GM23338 (cell line): ENCODE measurements at regions not wholly inside any gene's neighbourhood (a gene's known extent, or its start where the extent isn't known, plus 50 kb on each side); places are given as distances from the start of the nearest gene placed in this dataset.

Experiments used
- ATAC-seq: fragments of 200-7000 bp; cut with Tn5 transposase; 3 replicates; pipeline ENCODE4 v1.9.1; 2020
- DNase-seq: peaks from one replicate; pipeline ENCODE4 v3.0.0-alpha.2; 2015; ENCODE audit warnings: low spot score
- H2AFZ ChIP-seq: fragments of 200-600 bp; sonication (generic); 2 replicates; pipeline ENCODE4 v1.8.0; 2016; ENCODE audit warnings: antibody characterized with exemption, mild to moderate bottlenecking, moderate library complexity
- H3F3A ChIP-seq: fragments of 200-600 bp; sonication (generic); replicated peaks from 2 replicates; pipeline ENCODE4 v1.8.0; 2017; ENCODE audit warnings: antibody characterized with exemption, mixed run types, low read depth
- H3K27ac ChIP-seq: fragments of 200-600 bp; sonication (generic); 2 replicates; pipeline ENCODE4 v1.6.1; 2016; ENCODE audit warnings: low read depth
- H3K27me3 ChIP-seq: fragments of 200-600 bp; sonication (generic); 2 replicates; pipeline ENCODE4 v1.8.0; 2016; ENCODE audit warnings: mild to moderate bottlenecking, mixed run types, moderate library complexity; ENCODE audit not compliant: insufficient read depth
- H3K36me3 ChIP-seq: fragments of 200-600 bp; sonication (generic); 2 replicates; pipeline ENCODE4 v1.8.0; 2016; ENCODE audit warnings: mild to moderate bottlenecking; ENCODE audit not compliant: insufficient read depth
- H3K4me1 ChIP-seq: fragments of 200-600 bp; sonication (generic); 2 replicates; pipeline ENCODE4 v1.8.0; 2016; ENCODE audit warnings: mild to moderate bottlenecking, moderate library complexity; ENCODE audit not compliant: insufficient read depth
- H3K4me2 ChIP-seq: fragments of 200-600 bp; sonication (generic); 2 replicates; pipeline ENCODE4 v1.7.1; 2017; ENCODE audit warnings: mixed run types
- H3K4me3 ChIP-seq: fragments of 200-600 bp; sonication (generic); 2 replicates; pipeline ENCODE4 v1.6.1; 2016; ENCODE audit warnings: mixed run types
- H3K79me2 ChIP-seq: fragments of 200-600 bp; sonication (generic); replicated peaks from 2 replicates; pipeline ENCODE4 v1.8.0; 2017; ENCODE audit warnings: mild to moderate bottlenecking; ENCODE audit not compliant: insufficient read depth
- H3K9me2 ChIP-seq: fragments of 200-600 bp; sonication (generic); 2 replicates; pipeline ENCODE4 v1.8.0; 2017; ENCODE audit not compliant: insufficient read depth
- H4K20me1 ChIP-seq: fragments of 200-600 bp; sonication (generic); replicated peaks from 2 replicates; pipeline ENCODE4 v1.8.0; 2017; ENCODE audit warnings: mild to moderate bottlenecking; ENCODE audit not compliant: insufficient read depth
- H3K27ac Mint-ChIP-seq: 2 replicates; pipeline ENCODE4 v1.8.0; 2020; ENCODE audit warnings: inconsistent platforms, mild to moderate bottlenecking, moderate library complexity, mixed read lengths
- H3K27me3 Mint-ChIP-seq: 3 replicates; pipeline ENCODE4 v1.8.0; 2022; ENCODE audit warnings: low read depth, mild to moderate bottlenecking, moderate library complexity, mixed read lengths, inconsistent platforms; ENCODE audit not compliant: insufficient read depth, poor library complexity
- H3K36me3 Mint-ChIP-seq: 3 replicates; pipeline ENCODE4 v1.8.0; 2021; ENCODE audit warnings: low read depth, mild to moderate bottlenecking, inconsistent platforms, moderate library complexity, mixed read lengths
- H3K4me1 Mint-ChIP-seq: 3 replicates; pipeline ENCODE4 v1.8.0; 2020; ENCODE audit warnings: mild to moderate bottlenecking, inconsistent platforms, mixed read lengths
- H3K4me3 Mint-ChIP-seq: 3 replicates; pipeline ENCODE4 v1.8.0; 2021; ENCODE audit warnings: moderate library complexity, mild to moderate bottlenecking, inconsistent platforms, mixed read lengths
- H3K9me3 Mint-ChIP-seq: 3 replicates; pipeline ENCODE4 v1.8.0; 2020; ENCODE audit warnings: moderate library complexity, mild to moderate bottlenecking, inconsistent platforms, mixed read lengths
- EZH2 ChIP-seq: fragments of 200-600 bp; sonication (generic); IDR thresholded peaks from one replicate; pipeline ENCODE4 v1.8.0; 2017; ENCODE audit warnings: antibody characterized with exemption, mild to moderate bottlenecking, low read depth; ENCODE audit not compliant: unreplicated experiment
- EZH2phosphoT487 ChIP-seq: fragments of 200-600 bp; sonication (generic); IDR thresholded peaks from one replicate; pipeline ENCODE4 v1.8.1; 2018; ENCODE audit warnings: antibody characterized with exemption; ENCODE audit not compliant: unreplicated experiment
- NANOG ChIP-seq: IDR thresholded peaks from 2 replicates; pipeline ENCODE4 v1.6.1; 2016; ENCODE audit warnings: antibody characterized with exemption, borderline replicate concordance
- POLR2AphosphoS5 ChIP-seq: IDR thresholded peaks from 2 replicates; pipeline ENCODE4 v1.6.1; 2016; ENCODE audit warnings: antibody characterized with exemption, low read depth
- TF ChIP-seq, protein P1 (sequence below): fragments of 250-450 bp; sonication (Bioruptor Pico); IDR thresholded peaks from 2 replicates; pipeline ENCODE4 v1.5.0; 2020; ENCODE audit warnings: mild to moderate bottlenecking, moderate library complexity
- TF ChIP-seq, protein P2 (sequence below), 2 experiments: fragments of 200-600 bp in 1 of 2; sonication (generic) in 1 of 2; conservative IDR thresholded peaks; 2 replicates each; pipeline versions ENCODE4 v1.5.1 to v1.6.1; 2016 to 2017; ENCODE audit warnings: antibody characterized with exemption in 2 of 2, low read depth in 2 of 2, mild to moderate bottlenecking in 2 of 2, moderate library complexity in 1 of 2

DNA sequence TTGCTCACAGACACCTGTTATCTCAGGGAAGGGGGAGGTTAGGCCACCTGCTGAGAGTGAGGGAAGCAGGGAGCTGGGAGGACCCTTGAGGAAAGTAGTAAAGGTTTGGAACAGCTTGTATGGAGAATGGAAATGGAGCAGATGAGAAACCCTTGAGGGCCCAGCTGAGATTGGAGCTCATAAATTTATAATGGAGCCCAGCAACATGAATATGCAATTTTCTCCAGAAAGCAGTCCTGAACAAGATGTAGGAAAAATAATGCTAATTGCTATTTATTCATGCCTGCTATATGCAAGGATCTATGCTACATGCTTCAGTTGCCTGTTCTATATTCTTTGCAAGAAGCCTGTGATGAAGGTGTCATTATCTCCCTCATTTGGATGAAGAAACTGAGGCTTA is 67.5 kb upstream of the LEF1 start:
- Histone ChIP-seq H3K4me1 (no peaks in the 10 kb centered on the region), H3K27ac (no peak overlapping the region), H3F3A (no peaks in the 10 kb centered on the region), H3K79me2 (no peaks in the 10 kb centered on the region), H4K20me1 (no peaks in the 10 kb centered on the region), H3K4me3 (no peak overlapping the region), H3K27me3 (no peaks in the 10 kb centered on the region), H2AFZ (no peak overlapping the region), H3K4me2 (no peak overlapping the region), H3K9me2 (no peaks in the 10 kb centered on the region), H3K36me3 (no peaks in the 10 kb centered on the region)
- H3K27ac Mint-ChIP-seq: no peak overlapping the region
- no peak overlapping the region for H3K4me3 Mint-ChIP-seq
- DNase-seq (no peak), ATAC-seq (no peak)
- H3K36me3 Mint-ChIP-seq: no peaks in the 10 kb centered on the region
- H3K4me1 Mint-ChIP-seq: peaks cover 4% of the 10 kb centered on the region
- TF ChIP-seq, protein P1, sequence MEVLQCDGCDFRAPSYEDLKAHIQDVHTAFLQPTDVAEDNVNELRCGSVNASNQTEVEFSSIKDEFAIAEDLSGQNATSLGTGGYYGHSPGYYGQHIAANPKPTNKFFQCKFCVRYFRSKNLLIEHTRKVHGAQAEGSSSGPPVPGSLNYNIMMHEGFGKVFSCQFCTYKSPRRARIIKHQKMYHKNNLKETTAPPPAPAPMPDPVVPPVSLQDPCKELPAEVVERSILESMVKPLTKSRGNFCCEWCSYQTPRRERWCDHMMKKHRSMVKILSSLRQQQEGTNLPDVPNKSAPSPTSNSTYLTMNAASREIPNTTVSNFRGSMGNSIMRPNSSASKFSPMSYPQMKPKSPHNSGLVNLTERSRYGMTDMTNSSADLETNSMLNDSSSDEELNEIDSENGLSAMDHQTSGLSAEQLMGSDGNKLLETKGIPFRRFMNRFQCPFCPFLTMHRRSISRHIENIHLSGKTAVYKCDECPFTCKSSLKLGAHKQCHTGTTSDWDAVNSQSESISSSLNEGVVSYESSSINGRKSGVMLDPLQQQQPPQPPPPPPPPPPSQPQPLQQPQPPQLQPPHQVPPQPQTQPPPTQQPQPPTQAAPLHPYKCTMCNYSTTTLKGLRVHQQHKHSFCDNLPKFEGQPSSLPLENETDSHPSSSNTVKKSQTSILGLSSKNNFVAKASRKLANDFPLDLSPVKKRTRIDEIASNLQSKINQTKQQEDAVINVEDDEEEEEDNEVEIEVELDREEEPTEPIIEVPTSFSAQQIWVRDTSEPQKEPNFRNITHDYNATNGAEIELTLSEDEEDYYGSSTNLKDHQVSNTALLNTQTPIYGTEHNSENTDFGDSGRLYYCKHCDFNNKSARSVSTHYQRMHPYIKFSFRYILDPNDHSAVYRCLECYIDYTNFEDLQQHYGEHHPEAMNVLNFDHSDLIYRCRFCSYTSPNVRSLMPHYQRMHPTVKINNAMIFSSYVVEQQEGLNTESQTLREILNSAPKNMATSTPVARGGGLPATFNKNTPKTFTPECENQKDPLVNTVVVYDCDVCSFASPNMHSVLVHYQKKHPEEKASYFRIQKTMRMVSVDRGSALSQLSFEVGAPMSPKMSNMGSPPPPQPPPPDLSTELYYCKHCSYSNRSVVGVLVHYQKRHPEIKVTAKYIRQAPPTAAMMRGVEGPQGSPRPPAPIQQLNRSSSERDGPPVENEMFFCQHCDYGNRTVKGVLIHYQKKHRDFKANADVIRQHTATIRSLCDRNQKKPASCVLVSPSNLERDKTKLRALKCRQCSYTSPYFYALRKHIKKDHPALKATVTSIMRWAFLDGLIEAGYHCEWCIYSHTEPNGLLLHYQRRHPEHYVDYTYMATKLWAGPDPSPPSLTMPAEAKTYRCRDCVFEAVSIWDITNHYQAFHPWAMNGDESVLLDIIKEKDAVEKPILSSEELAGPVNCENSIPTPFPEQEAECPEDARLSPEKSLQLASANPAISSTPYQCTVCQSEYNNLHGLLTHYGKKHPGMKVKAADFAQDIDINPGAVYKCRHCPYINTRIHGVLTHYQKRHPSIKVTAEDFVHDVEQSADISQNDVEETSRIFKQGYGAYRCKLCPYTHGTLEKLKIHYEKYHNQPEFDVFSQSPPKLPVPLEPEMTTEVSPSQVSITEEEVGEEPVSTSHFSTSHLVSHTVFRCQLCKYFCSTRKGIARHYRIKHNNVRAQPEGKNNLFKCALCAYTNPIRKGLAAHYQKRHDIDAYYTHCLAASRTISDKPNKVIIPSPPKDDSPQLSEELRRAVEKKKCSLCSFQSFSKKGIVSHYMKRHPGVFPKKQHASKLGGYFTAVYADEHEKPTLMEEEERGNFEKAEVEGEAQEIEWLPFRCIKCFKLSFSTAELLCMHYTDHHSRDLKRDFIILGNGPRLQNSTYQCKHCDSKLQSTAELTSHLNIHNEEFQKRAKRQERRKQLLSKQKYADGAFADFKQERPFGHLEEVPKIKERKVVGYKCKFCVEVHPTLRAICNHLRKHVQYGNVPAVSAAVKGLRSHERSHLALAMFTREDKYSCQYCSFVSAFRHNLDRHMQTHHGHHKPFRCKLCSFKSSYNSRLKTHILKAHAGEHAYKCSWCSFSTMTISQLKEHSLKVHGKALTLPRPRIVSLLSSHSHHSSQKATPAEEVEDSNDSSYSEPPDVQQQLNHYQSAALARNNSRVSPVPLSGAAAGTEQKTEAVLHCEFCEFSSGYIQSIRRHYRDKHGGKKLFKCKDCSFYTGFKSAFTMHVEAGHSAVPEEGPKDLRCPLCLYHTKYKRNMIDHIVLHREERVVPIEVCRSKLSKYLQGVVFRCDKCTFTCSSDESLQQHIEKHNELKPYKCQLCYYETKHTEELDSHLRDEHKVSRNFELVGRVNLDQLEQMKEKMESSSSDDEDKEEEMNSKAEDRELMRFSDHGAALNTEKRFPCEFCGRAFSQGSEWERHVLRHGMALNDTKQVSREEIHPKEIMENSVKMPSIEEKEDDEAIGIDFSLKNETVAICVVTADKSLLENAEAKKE: no peak
- TF ChIP-seq NANOG: no peak
- H3K9me3 Mint-ChIP-seq: no peaks in the 10 kb centered on the region
- peaks cover 2% of the 10 kb centered on the region for H3K27me3 Mint-ChIP-seq

DNA sequence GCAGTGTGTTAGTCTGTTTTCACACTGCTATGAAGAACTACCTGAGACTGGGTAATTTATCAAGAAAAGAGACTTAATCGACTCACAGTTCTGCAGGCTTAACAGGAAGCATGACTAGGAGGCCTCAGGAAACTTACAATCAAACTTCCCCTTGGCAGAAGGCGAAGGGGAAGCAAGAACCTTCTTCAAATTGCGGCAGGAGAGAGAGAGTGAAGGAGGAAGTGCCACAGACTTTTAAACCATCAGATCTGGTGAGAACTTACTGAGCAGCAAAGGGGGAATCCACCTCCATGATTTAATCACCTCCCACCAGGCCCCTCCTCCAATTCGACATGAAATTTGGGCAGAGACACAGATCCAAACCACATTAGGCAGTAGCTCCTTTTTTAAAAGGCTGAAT is 59.2 kb upstream of the LEF1 start:
- H3K36me3 Mint-ChIP-seq: no peaks in the 10 kb centered on the region
- H2AFZ ChIP-seq: no peak overlapping the region; the same call in 1 of the 2 replicates
- H3K27me3 Mint-ChIP-seq: no peaks in the 10 kb centered on the region
- H3K9me2 ChIP-seq: no peaks in the 10 kb centered on the region
- no peak overlapping the region for H3K4me3 ChIP-seq
- H3K79me2 ChIP-seq: no peaks in the 10 kb centered on the region
- DNase-seq (peak; percentile 3), ATAC-seq (no peak)
- no peak overlapping the region for H3K27ac Mint-ChIP-seq
- no peaks in the 10 kb centered on the region for H3F3A ChIP-seq
- H3K4me3 Mint-ChIP-seq: no peak overlapping the region
- H3K9me3 Mint-ChIP-seq: no peaks in the 10 kb centered on the region
- H3K36me3 ChIP-seq: no peaks in the 10 kb centered on the region
- no peak overlapping the region for H3K4me2 ChIP-seq
- no peaks in the 10 kb centered on the region for H3K27me3 ChIP-seq
- peaks cover 3% of the 10 kb centered on the region; the same call in 1 of the 3 replicates for H3K4me1 Mint-ChIP-seq
- no peaks in the 10 kb centered on the region for H4K20me1 ChIP-seq
- no peak overlapping the region for H3K27ac ChIP-seq
- no peaks in the 10 kb centered on the region for H3K4me1 ChIP-seq
- TF ChIP-seq, protein P2, sequence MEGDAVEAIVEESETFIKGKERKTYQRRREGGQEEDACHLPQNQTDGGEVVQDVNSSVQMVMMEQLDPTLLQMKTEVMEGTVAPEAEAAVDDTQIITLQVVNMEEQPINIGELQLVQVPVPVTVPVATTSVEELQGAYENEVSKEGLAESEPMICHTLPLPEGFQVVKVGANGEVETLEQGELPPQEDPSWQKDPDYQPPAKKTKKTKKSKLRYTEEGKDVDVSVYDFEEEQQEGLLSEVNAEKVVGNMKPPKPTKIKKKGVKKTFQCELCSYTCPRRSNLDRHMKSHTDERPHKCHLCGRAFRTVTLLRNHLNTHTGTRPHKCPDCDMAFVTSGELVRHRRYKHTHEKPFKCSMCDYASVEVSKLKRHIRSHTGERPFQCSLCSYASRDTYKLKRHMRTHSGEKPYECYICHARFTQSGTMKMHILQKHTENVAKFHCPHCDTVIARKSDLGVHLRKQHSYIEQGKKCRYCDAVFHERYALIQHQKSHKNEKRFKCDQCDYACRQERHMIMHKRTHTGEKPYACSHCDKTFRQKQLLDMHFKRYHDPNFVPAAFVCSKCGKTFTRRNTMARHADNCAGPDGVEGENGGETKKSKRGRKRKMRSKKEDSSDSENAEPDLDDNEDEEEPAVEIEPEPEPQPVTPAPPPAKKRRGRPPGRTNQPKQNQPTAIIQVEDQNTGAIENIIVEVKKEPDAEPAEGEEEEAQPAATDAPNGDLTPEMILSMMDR (conservative IDR thresholded peaks at IDR 0.05; ENCODE audit: low read depth in 2 of 2): no peak
- TF ChIP-seq EZH2phosphoT487 (no peak), EZH2 (no peak), POLR2AphosphoS5 (no peak)
